SK-N-SH treated with all-trans-retinoic acid at 6 μM for 48 hours (cell line): ENCODE measurements at regions not wholly inside any gene's neighbourhood (a gene's known extent, or its start where the extent isn't known, plus 50 kb on each side); places are given as distances from the start of the nearest gene placed in this dataset.
"Not testable (repeated sequence)": the region's sequence is repeated elsewhere in the genome, so short reads cannot be mapped to it uniquely, and the experiment has no call there.

ENCODE experiments used
- ATAC-seq: fragments of 200-7000 bp; cut with Tn5 transposase; 3 replicates; pipeline ENCODE4 v1.9.1; 2020; ENCODE audit warnings: mild to moderate bottlenecking, moderate library complexity
- ARNTL ChIP-seq: fragments of 450-650 bp; formaldehyde crosslinking; IDR thresholded peaks from 2 replicates; pipeline ENCODE4 v1.5.0; 2020; ENCODE audit warnings: low read depth, mild to moderate bottlenecking, moderate library complexity, borderline replicate concordance
- BACH2 ChIP-seq: fragments of 250-450 bp; sonication (Bioruptor Pico); IDR thresholded peaks from 2 replicates; pipeline ENCODE4 v1.9.0; 2021; ENCODE audit warnings: mild to moderate bottlenecking, borderline replicate concordance
- CSDC2 ChIP-seq: fragments of 250-450 bp; sonication (Bioruptor Pico); IDR thresholded peaks from 2 replicates; pipeline ENCODE4 v1.5.0; 2020; ENCODE audit warnings: mild to moderate bottlenecking, moderate library complexity
- ESRRG ChIP-seq: fragments of 250-450 bp; sonication (Bioruptor Pico); IDR thresholded peaks from 2 replicates; pipeline ENCODE4 v1.6.1; 2021; ENCODE audit warnings: mild to moderate bottlenecking
- ISL1 ChIP-seq: fragments of 250-450 bp; sonication (Bioruptor Pico); IDR thresholded peaks from 2 replicates; pipeline ENCODE4 v2.1.2; 2022; ENCODE audit warnings: mild to moderate bottlenecking, moderate library complexity
- POU6F1 ChIP-seq: fragments of 250-450 bp; sonication (Bioruptor Pico); IDR thresholded peaks from 2 replicates; pipeline ENCODE4 v1.8.0; 2021; ENCODE audit warnings: low read depth, mild to moderate bottlenecking, moderate library complexity, borderline replicate concordance
- PPARA ChIP-seq: fragments of 250-450 bp; sonication (Bioruptor Pico); IDR thresholded peaks from 2 replicates; pipeline ENCODE4 v1.5.0; 2020; ENCODE audit warnings: mild to moderate bottlenecking, borderline replicate concordance
- RARB ChIP-seq: fragments of 250-450 bp; sonication (Bioruptor Pico); IDR thresholded peaks from 2 replicates; pipeline ENCODE4 v1.8.0; 2021; ENCODE audit warnings: mild to moderate bottlenecking, moderate library complexity
- SNAI2 ChIP-seq: fragments of 250-450 bp; sonication (Bioruptor Pico); IDR thresholded peaks from 2 replicates; pipeline ENCODE4 v1.5.0; 2020; ENCODE audit warnings: mild to moderate bottlenecking, moderate library complexity
- TOX ChIP-seq: fragments of 250-450 bp; sonication (Bioruptor Pico); IDR thresholded peaks from 2 replicates; pipeline ENCODE4 v1.8.0; 2021; ENCODE audit warnings: mild to moderate bottlenecking, moderate library complexity, borderline replicate concordance
- ZFP3 ChIP-seq: fragments of 250-450 bp; sonication (Bioruptor Pico); IDR thresholded peaks from 2 replicates; pipeline ENCODE4 v1.5.0; 2020; ENCODE audit warnings: mild to moderate bottlenecking, moderate library complexity
- ZFP30 ChIP-seq: fragments of 450-650 bp; formaldehyde crosslinking; IDR thresholded peaks from 2 replicates; pipeline ENCODE4 v1.5.0; 2022; ENCODE audit warnings: mild to moderate bottlenecking, moderate library complexity
- ZNF565 ChIP-seq: fragments of 450-650 bp; formaldehyde crosslinking; conservative IDR thresholded peaks from 2 replicates; pipeline ENCODE4 v1.5.0; 2020; ENCODE audit warnings: low read depth, mild to moderate bottlenecking, moderate library complexity
- ZNF70 ChIP-seq: fragments of 450-650 bp; formaldehyde crosslinking; IDR thresholded peaks from 2 replicates; pipeline ENCODE4 v1.5.0; 2020; ENCODE audit warnings: mild to moderate bottlenecking, moderate library complexity
- ZNF8 ChIP-seq: fragments of 450-650 bp; formaldehyde crosslinking; IDR thresholded peaks from 2 replicates; pipeline ENCODE4 v1.5.0; 2020; ENCODE audit warnings: mild to moderate bottlenecking, moderate library complexity
- TF ChIP-seq, protein P1 (sequence below): fragments of 250-450 bp; sonication (Bioruptor Pico); IDR thresholded peaks from 2 replicates; pipeline ENCODE4 v1.5.1; 2021; ENCODE audit warnings: mild to moderate bottlenecking, moderate library complexity
- TF ChIP-seq, protein P2 (sequence below): fragments of 250-450 bp; sonication (Bioruptor Pico); IDR thresholded peaks from 2 replicates; pipeline ENCODE4 v1.5.1; 2020; ENCODE audit warnings: low read depth, mild to moderate bottlenecking, moderate library complexity
- TF ChIP-seq, protein P3 (sequence below): fragments of 250-450 bp; sonication (Bioruptor Pico); IDR thresholded peaks from 2 replicates; pipeline ENCODE4 v1.8.0; 2020; ENCODE audit warnings: mild to moderate bottlenecking, moderate library complexity, borderline replicate concordance

GRCh38 chr7:69211336-69211735 is 386.9 kb upstream of the AUTS2 start:
- TF ChIP-seq ZNF8 (no peak), PPARA (CRISPR knock-in tag) (no peak), ESRRG (no peak), ISL1 (CRISPR knock-in tag) (no peak), ZNF565 (no peak), SNAI2 (CRISPR knock-in tag) (no peak), ZFP30 (CRISPR knock-in tag) (no peak), RARB (CRISPR knock-in tag) (no peak), ARNTL (CRISPR knock-in tag) (no peak)
- TF ChIP-seq, protein P1, sequence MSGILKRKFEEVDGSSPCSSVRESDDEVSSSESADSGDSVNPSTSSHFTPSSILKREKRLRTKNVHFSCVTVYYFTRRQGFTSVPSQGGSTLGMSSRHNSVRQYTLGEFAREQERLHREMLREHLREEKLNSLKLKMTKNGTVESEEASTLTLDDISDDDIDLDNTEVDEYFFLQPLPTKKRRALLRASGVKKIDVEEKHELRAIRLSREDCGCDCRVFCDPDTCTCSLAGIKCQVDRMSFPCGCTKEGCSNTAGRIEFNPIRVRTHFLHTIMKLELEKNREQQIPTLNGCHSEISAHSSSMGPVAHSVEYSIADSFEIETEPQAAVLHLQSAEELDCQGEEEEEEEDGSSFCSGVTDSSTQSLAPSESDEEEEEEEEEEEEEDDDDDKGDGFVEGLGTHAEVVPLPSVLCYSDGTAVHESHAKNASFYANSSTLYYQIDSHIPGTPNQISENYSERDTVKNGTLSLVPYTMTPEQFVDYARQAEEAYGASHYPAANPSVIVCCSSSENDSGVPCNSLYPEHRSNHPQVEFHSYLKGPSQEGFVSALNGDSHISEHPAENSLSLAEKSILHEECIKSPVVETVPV (CRISPR knock-in tag) = no peak

GRCh38 chr7:69211739-69212138 is 386.5 kb upstream of the AUTS2 start:
- no peak for ATAC-seq
- TF ChIP-seq ZNF565 = no peak
- TF ChIP-seq ZNF8 = no peak
- TF ChIP-seq TOX (CRISPR knock-in tag) = no peak
- TF ChIP-seq BACH2 = no peak
- no peak for TF ChIP-seq ZNF70 (CRISPR knock-in tag)
- TF ChIP-seq, protein P1 (CRISPR knock-in tag) = no peak
- TF ChIP-seq ESRRG = no peak
- TF ChIP-seq, protein P2, sequence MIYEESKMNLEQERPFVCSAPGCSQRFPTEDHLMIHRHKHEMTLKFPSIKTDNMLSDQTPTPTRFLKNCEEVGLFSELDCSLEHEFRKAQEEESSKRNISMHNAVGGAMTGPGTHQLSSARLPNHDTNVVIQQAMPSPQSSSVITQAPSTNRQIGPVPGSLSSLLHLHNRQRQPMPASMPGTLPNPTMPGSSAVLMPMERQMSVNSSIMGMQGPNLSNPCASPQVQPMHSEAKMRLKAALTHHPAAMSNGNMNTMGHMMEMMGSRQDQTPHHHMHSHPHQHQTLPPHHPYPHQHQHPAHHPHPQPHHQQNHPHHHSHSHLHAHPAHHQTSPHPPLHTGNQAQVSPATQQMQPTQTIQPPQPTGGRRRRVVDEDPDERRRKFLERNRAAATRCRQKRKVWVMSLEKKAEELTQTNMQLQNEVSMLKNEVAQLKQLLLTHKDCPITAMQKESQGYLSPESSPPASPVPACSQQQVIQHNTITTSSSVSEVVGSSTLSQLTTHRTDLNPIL (CRISPR knock-in tag) = no peak
- TF ChIP-seq POU6F1 (CRISPR knock-in tag) = no peak
- TF ChIP-seq, protein P3, sequence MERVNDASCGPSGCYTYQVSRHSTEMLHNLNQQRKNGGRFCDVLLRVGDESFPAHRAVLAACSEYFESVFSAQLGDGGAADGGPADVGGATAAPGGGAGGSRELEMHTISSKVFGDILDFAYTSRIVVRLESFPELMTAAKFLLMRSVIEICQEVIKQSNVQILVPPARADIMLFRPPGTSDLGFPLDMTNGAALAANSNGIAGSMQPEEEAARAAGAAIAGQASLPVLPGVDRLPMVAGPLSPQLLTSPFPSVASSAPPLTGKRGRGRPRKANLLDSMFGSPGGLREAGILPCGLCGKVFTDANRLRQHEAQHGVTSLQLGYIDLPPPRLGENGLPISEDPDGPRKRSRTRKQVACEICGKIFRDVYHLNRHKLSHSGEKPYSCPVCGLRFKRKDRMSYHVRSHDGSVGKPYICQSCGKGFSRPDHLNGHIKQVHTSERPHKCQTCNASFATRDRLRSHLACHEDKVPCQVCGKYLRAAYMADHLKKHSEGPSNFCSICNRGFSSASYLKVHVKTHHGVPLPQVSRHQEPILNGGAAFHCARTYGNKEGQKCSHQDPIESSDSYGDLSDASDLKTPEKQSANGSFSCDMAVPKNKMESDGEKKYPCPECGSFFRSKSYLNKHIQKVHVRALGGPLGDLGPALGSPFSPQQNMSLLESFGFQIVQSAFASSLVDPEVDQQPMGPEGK (CRISPR knock-in tag) = no peak
- TF ChIP-seq CSDC2 = no peak
- TF ChIP-seq PPARA (CRISPR knock-in tag) = no peak

More at GRCh38 chr7:69211336-69211735, 386.9 kb upstream of the AUTS2 start:
- ATAC-seq = no peak

- ATAC-seq = no peak
- TF ChIP-seq ZFP3 (no peak), PPARA (CRISPR knock-in tag) (no peak)
- TF ChIP-seq, protein P3 (CRISPR knock-in tag) = no peak
Measured at GRCh38 chr7:69213878-69214277, 384.4 kb upstream of the AUTS2 start.

- not testable (repeated sequence) for ATAC-seq
Measured at GRCh38 chr7:69215516-69215915, 382.8 kb upstream of the AUTS2 start.
